ENCODE measurements at regions not wholly inside any gene's neighbourhood (a gene's known extent, or its start where the extent isn't known, plus 50 kb on each side); places are given as distances from the start of the nearest gene placed in this dataset.

GRCh38 chr6:106918115-106918514 is 56.4 kb downstream of the CD24 start:
- DNase-seq, result no peak

- DNase-seq, result no peak
Observed at GRCh38 chr6:106916891-106917290, 57.6 kb downstream of the CD24 start.

DNA sequence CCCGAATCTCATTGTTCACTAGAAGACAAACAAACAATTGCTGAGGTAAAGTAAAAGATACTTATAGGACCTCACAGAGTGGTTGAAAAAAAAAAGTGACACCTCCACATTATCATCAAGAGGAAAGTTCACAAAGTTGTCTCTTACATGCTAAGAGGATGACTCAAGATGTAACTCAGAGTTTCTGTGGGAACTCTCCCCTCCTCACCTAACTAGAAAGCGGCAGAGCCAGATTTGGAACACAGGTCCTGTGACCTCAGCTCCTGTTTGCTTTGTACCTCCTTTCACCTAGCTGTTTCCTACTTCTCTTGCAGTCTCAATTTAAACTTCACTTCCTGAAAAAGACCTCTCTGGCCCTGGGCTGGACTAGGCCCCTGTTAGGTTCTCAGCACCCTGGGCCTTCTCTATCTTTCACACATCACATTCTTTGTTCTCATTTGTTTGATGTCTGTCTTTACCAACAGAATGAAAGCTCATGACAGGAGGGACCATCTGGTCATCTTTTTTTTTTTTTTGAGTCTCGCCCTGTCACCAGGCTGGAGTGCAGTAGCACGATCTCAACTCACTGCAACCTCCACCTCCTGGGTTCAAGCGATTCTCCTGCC is 60.8 kb downstream of the CD24 start:
- DNase-seq, result no peak

GRCh38 chr6:106913111-106913510 is 61.4 kb downstream of the CD24 start:
- DNase-seq, result no peak

- DNase-seq, result no peak
Observed at GRCh38 chr6:106912091-106912490, 62.4 kb downstream of the CD24 start.

DNA sequence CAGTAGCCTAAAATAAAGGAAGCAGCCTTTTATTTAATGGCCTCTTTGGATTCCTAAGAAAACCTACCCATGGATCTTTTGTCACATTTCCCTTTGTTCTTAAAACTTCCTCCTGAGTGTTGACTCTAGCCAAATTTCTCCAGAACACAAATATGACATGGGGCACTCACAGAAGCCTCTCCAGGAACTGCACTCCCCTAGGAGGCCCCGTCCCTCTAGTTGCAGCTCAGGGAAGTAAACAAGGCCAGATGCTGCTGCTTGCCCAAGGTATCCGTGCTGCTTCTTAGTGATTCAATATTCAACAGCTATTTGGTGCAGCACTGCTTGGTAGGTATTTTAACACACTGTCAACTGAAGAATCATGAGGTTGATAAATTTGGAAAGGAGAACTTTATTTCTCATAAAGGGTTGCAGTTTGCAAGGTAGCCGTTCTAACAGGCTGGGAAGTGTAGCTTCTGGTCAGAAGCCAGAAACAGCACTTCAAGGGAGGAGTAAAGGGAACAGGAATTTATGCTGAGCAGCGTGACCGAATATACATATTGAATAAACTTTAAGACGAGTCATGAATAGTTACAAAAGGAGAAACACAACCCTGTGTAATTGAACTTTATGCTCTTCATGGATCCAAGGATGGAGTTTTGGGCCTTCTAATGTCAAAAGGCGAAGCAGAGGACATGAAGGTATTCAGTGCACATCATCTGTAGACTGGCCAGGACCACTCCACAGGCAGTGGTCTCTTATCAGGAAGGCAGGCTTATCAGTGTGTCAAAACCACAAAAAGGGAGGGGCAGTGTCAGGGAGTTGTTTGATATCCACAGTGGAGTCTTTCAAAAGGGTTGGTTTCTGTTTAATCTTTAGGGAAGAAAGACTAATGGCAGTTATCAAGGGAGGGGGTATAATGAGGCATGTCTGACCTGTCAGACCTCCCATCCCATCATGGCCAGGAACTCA is 63.3 kb downstream of the CD24 start:
- DNase-seq, result no peak

DNA sequence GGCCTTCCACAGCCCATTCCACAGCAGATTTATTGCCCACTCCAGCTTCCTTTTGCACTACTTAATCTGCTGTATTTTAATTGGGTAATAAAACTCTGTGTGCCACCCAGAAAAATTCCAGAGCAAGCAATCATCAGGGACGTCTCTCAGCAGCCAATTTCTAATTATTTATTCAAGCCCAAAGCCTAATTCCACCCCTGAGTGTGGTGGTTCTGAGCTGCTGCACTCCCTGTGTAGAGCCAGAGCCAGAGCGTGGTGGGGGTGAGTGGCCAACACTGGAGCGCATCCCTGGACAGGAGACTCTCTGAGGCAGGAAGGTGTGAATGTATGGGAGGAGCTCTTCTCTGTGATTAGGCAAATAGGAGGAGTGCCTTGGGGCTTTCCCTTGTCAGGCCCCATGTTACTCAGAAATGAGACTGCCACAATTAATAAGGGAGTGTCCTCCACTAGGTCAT is 66.1 kb downstream of the CD24 start:
- DNase-seq, result no peak

DNA sequence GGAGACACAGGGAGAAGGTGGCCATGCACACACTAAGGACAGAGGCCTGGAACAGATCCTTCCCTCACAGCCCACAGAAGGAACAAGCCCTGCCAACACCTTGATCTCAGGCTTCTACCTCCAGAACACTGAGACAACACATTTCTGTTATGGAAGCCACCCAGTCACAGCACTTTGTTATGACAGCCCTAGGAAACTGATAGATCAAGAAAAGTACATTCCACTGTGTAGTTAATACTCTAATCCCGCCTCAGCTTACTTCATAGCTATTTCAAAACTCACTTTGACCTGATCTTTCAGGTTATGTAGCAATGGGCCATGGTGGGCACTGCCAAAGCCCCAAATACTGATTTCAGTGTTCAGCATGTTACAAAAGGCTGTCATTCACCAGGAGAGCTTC is 66.8 kb downstream of the CD24 start:
- DNase-seq, result no peak

- no peak for DNase-seq
Observed at GRCh38 chr6:106906232-106906631, 68.3 kb downstream of the CD24 start.

GRCh38 chr6:106903299-106903698 is 71.2 kb downstream of the CD24 start:
- DNase-seq, result no peak

- DNase-seq, result no peak
Observed at GRCh38 chr6:106901062-106901461, 73.5 kb downstream of the CD24 start.

GRCh38 chr6:106899697-106900096 is 74.8 kb downstream of the CD24 start:
- no peak for DNase-seq

DNA sequence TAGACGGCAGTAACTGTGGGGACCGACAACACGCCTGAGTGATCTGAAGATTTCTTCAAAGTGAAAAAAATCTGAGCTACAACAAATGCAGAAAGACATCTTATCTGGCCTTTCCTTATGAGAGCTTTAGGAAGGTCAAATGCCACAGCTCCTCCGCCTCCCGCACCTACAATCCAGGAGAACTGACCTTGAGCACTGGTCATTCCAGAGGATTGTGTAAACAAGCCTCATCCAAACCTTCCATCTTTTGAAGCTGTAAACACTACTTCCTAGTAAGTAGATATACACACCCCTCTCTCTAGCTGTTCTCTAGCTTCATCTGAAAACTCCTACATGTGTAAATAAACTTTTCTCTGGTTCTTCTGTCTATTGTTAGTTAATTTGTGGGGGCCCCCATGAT is 76.9 kb downstream of the CD24 start:
- no peak for DNase-seq

DNA sequence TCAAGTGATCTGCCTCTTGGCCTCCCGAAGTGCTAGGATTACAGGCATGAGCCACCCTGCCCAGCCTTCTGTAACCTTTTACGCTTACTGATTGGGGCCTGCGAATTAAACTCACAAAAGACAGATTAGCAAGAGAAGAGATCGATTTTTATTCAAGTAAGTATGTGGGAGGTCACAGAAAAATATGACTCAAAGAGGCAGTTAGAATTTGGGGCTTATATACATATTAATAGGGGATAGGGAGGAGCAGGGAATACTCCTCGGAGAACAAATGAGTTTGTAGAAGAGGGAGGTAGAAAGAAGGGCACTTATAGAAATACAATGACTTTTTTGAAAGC is 78.9 kb downstream of the CD24 start:
- DNase-seq, result no peak

GRCh38 chr6:106894978-106895702 is 79.4 kb downstream of the CD24 start:
- no peak for DNase-seq

- no peak for DNase-seq
Observed at GRCh38 chr6:106892186-106892585, 82.3 kb downstream of the CD24 start.

DNA sequence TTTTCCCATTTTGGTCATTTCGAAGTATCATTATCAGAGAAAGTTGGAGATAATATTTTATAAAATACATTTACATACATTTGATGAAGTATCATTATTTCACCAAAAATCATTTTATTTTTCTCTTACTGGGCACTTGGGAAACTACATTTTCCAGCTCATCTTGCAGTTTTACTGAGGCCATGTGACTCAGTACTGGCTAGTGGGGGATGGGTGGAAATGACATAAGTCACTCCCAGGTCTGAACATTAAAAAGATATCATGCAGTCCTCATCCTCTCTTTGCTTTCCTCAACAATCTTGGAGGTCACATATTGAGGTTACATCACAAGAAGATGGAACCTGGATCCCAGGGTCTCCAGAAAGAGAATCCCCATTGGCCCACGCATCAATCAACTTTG is 84.1 kb downstream of the CD24 start:
- no peak for DNase-seq

DNA sequence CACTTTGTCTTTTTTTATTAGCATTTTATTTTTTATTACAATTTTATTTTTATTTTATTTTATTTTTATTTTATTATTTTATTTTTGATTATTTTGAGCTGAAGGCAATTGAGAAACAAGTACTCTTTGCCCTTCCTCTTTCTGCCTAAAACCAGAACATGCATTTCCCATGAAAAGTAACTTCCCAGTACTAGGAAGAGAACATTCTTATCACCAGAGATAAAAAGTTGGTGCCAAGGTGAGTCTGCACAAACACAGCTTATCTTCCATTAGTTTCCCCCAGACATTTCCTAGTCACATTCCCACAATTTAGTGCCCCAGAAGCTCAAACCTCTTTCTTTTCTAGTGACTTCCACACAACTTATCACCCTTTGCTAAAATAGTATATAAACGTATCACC is 84.8 kb downstream of the CD24 start:
- no peak for DNase-seq

DNA sequence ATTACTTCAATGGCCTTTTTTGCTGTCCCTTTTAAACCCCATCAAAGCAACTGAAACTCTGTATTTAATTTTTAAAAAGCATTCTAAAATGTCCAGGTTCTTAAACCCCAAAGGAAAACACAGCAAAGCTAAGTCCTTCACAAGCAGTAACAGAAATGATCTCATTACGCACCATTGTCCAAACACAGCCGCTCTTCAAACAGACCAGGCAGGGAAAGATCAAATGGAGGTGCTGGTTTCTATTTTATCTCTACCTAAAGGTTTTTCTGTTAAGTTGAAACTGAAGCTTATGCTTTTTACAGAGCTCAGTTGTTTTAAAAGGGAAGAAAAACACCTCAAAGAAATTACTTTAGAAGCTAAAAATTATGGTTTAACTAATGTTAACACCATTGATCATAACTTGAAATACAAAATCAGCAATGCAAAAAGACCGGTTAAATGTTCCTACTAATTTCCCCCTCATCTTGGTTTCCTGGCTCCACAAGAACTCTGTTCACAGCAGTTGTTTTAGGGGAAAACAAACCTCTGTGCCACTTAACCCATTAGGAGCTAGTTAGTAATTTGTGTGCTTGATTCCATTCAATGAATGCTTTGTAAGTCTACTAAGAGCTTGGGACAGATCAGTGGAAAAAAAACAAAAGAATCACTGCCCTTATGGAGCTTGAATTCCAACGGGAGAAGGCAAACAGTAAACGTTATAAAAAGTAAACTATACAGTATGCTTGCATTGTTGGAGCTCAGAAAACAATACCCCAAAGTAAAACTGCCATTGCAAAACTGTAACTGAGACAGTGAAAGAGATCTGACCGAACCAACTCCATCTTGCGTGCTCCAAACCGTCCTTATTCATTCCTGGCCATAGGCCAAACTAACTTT is 87.4 kb downstream of the CD24 start:
- DNase-seq, result no peak

- no peak for DNase-seq
Observed at GRCh38 chr6:106886081-106886843, 88.3 kb downstream of the CD24 start.

DNA sequence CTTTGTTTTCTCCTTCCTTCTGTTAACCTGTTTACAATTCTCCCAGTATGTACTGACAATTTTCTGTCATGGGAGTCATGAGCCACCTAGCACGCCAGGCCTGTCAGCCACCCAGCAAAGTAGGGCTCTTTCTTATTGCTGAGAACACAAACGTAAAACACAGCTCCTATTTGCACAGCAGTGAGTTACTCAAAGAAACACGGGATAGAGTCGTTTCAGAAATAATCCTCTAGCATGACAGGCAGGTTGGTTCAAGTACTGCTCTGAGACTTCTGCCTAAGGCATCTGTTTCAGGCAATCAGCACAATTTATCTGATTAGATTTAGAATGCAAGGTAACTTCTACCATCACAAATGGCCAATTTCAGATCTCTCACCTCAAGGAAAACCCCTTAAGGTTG is 88.8 kb downstream of the CD24 start:
- DNase-seq, result no peak

- DNase-seq, result no peak
Observed at GRCh38 chr6:106884576-106884975, 90.0 kb downstream of the CD24 start.
